Neural progenitor cell (in vitro differentiated cells): ENCODE measurements at regions not wholly inside any gene's neighbourhood (a gene's known extent, or its start where the extent isn't known, plus 50 kb on each side); places are given as distances from the start of the nearest gene placed in this dataset.

Source experiments
- EZH2 ChIP-seq: fragments of 200-600 bp; sonication (generic); IDR thresholded peaks from 2 replicates; pipeline ENCODE4 v1.6.1; 2017; ENCODE audit warnings: antibody characterized with exemption, mild to moderate bottlenecking, moderate library complexity
- EZH2phosphoT487 ChIP-seq: fragments of 200-600 bp; sonication (generic); IDR thresholded peaks from 2 replicates; pipeline ENCODE4 v1.6.1; 2017; ENCODE audit warnings: antibody characterized with exemption
- TF ChIP-seq, protein P1 (sequence below): fragments of 200-600 bp; sonication (generic); IDR thresholded peaks from 2 replicates; pipeline ENCODE4 v1.5.1; 2017; ENCODE audit warnings: antibody characterized with exemption, mild to moderate bottlenecking

- TF ChIP-seq EZH2phosphoT487 (no peak), EZH2 (no peak)
- TF ChIP-seq, protein P1, sequence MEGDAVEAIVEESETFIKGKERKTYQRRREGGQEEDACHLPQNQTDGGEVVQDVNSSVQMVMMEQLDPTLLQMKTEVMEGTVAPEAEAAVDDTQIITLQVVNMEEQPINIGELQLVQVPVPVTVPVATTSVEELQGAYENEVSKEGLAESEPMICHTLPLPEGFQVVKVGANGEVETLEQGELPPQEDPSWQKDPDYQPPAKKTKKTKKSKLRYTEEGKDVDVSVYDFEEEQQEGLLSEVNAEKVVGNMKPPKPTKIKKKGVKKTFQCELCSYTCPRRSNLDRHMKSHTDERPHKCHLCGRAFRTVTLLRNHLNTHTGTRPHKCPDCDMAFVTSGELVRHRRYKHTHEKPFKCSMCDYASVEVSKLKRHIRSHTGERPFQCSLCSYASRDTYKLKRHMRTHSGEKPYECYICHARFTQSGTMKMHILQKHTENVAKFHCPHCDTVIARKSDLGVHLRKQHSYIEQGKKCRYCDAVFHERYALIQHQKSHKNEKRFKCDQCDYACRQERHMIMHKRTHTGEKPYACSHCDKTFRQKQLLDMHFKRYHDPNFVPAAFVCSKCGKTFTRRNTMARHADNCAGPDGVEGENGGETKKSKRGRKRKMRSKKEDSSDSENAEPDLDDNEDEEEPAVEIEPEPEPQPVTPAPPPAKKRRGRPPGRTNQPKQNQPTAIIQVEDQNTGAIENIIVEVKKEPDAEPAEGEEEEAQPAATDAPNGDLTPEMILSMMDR: no peak
These were observed 281.4 kb upstream of the EDA2R start for GRCh38 chrX:66920296-66920695.
